MM.1S (cell line): ENCODE measurements at regions not wholly inside any gene's neighbourhood (a gene's known extent, or its start where the extent isn't known, plus 50 kb on each side); places are given as distances from the start of the nearest gene placed in this dataset.

ENCODE experiments used
- CTCF ChIP-seq: fragments of 300-600 bp; sonication (generic); IDR thresholded peaks from 2 replicates; pipeline ENCODE4 v1.5.1; 2016; ENCODE audit warnings: antibody characterized with exemption, low read length, mixed read lengths
- EZH2 ChIP-seq: fragments of 300-600 bp; sonication (generic); optimal IDR thresholded peaks from 2 replicates; pipeline ENCODE3; 2017; ENCODE audit warnings: low read depth, mild to moderate bottlenecking, antibody characterized with exemption, low read length, mixed read lengths
- EZH2phosphoT487 ChIP-seq: fragments of 300-600 bp; sonication (generic); IDR thresholded peaks from 2 replicates; pipeline ENCODE4 v1.6.1; 2018; ENCODE audit warnings: antibody characterized with exemption, low read length

GRCh38 chr9:25513509-25514033 lies 164.7 kb downstream of the TUSC1 start:
- TF ChIP-seq EZH2phosphoT487 (no peak), CTCF (no peak), EZH2 (no peak)
